Body of pancreas (tissue), 4 donors: ENCODE measurements at regions not wholly inside any gene's neighbourhood (a gene's known extent, or its start where the extent isn't known, plus 50 kb on each side); places are given as distances from the start of the nearest gene placed in this dataset.

Source experiments
- ATAC-seq: fragments of 150-250 bp; one replicate; pipeline ENCODE4 v1.9.1; 2016
- DNase-seq, 4 donors: peaks; one replicate each; pipeline ENCODE4 v3.0.0-alpha.2; 2019
- H3K27ac ChIP-seq, 4 donors: fragments of 200-600 bp; sonication (generic); 1 replicate in 3 of 4; 2 replicates in 1 of 4; pipeline versions ENCODE4 v1.5.1 to v1.6.1; 2016 to 2019; ENCODE audit warnings: mild to moderate bottlenecking in 1 of 4, mixed read lengths in 1 of 4, moderate library complexity in 1 of 4
- H3K27me3 ChIP-seq, 2 donors: fragments of 200-600 bp; sonication (generic); one replicate each; pipeline ENCODE4 v1.6.0; 2016; ENCODE audit warnings: mild to moderate bottlenecking in 1 of 2
- H3K36me3 ChIP-seq, 2 donors: fragments of 200-600 bp; sonication (generic); replicated peaks in 1 of 2; 2 replicates each; pipeline ENCODE4 v1.5.1; 2016; ENCODE audit warnings: low read depth in 2 of 2; ENCODE audit not compliant: insufficient read depth in 1 of 2
- H3K4me1 ChIP-seq: fragments of 200-600 bp; sonication (generic); one replicate; pipeline ENCODE4 v1.6.0; 2016
- H3K4me3 ChIP-seq, 2 donors: fragments of 200-600 bp; sonication (generic); 1 replicate in 1 of 2; 2 replicates in 1 of 2; pipeline ENCODE4 v1.5.1; 2016 to 2019
- H3K9me3 ChIP-seq, 3 donors: fragments of 200-600 bp; sonication (generic); 1 replicate in 2 of 3; 2 replicates in 1 of 3; pipeline ENCODE4 v1.5.1; 2016
- CTCF ChIP-seq, 7 experiments: fragments of 450-650 bp in 4 of 7; fragments of 200-600 bp in 3 of 7; sonication (generic) in 3 of 7; IDR thresholded peaks; one replicate each; pipeline ENCODE4 v1.5.1; 2016 to 2019; ENCODE audit warnings: antibody characterized with exemption in 7 of 7
- POLR2A ChIP-seq, 3 donors: fragments of 450-650 bp; IDR thresholded peaks; one replicate each; pipeline ENCODE4 v1.6.1; 2016; ENCODE audit warnings: antibody characterized with exemption in 3 of 3, mild to moderate bottlenecking in 2 of 3
- WGBS, 2 donors: methylation state at CpG; one replicate each; pipeline ENCODE4 v1.1.5; 2017; 5-methylcytosine and 5-hydroxymethylcytosine counted together
- intact Hi-C: fragments of 100-400 bp; cut with DNase I; formaldehyde crosslinking; loops from one replicate; pipeline ENCODE4 v1.15.1; 2023

GRCh38 chr14:44154874-44155273 is 352.2 kb downstream of the FSCB start:
- no peaks in the 10 kb centered on the region for H3K36me3 ChIP-seq
- no peak overlapping the region for H3K4me3 ChIP-seq
- H3K9me3 ChIP-seq = no peaks in the 10 kb centered on the region
- H3K4me1 ChIP-seq = no peaks in the 10 kb centered on the region
- H3K27me3 ChIP-seq = no peaks in the 10 kb centered on the region
- TF ChIP-seq CTCF (IDR thresholded peaks at IDR 0.05) (no peak), POLR2A (IDR thresholded peaks at IDR 0.05) (no peak)
- no peak overlapping the region for H3K27ac ChIP-seq
- ATAC-seq (no peak), DNase-seq (no peak)
- intact Hi-C loops = no loop called here

DNA sequence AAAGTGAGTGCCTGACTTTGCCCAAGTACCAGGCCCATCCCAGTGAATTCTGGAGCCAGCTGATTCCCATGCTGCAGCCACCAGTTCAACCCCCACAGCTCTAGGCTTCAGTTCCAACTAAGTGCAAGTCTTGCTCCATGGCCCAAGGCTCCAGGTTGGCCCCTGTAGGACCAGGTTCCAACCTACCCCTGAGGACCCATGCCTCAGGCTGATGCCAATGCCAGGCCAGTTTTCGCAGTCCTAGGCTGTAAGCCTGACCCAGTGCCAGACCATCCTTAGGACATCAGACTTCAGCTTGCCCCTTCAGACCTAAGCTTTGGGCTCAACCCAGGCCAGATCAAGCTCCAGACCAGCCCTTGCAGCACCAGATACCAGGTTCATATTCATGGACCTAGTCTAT is 352.6 kb downstream of the FSCB start:
- 75 to 80% methylated on average over 1 of the region's 1 CpG for WGBS, 2 donors
- no peak overlapping the region for H3K4me3 ChIP-seq
- H3K4me1 ChIP-seq = no peaks in the 10 kb centered on the region
- H3K36me3 ChIP-seq = no peaks in the 10 kb centered on the region
- no peak overlapping the region for H3K27ac ChIP-seq
- TF ChIP-seq CTCF (IDR thresholded peaks at IDR 0.05) (no peak), POLR2A (IDR thresholded peaks at IDR 0.05) (no peak)
- no peak for ATAC-seq
- no peak for DNase-seq
- H3K9me3 ChIP-seq = no peaks in the 10 kb centered on the region
- no peaks in the 10 kb centered on the region for H3K27me3 ChIP-seq
- intact Hi-C loops = no loop called here

GRCh38 chr14:44151130-44151820 is 355.8 kb downstream of the FSCB start:
- Histone ChIP-seq H3K27ac (no peak overlapping the region), H3K4me1 (no peaks in the 10 kb centered on the region), H3K27me3 (no peaks in the 10 kb centered on the region), H3K9me3 (no peaks in the 10 kb centered on the region), H3K4me3 (no peak overlapping the region), H3K36me3 (no peaks in the 10 kb centered on the region)
- DNase-seq (no peak), ATAC-seq (no peak)
- intact Hi-C loops = no loop called here
- 67 to 76% methylated on average over 2 of the region's 2 CpGs for WGBS, 2 donors
- TF ChIP-seq POLR2A (IDR thresholded peaks at IDR 0.05) = no peak
- no peak for TF ChIP-seq CTCF (IDR thresholded peaks at IDR 0.05)

DNA sequence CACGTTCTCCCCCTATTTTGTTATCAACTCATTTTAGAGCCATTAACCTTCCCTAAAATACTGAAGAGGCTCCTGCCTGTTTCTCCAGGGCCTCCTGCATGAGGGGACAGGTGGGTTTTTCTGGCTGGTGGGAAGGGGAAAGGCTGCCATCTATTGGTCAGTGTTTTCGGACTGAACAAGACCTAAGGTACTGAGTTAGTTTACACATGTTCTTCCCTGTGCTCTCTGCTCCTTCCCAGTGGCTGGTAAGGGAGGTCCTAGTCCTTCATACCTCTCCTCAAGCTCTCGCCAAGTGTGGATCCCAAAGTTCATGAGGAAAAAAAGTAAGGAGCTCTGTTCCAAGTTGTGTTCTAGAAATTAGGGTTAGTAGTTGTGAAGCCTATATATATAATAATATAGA is 357.5 kb downstream of the FSCB start:
- ATAC-seq (no peak), DNase-seq (no peak)
- Histone ChIP-seq H3K9me3 (no peaks in the 10 kb centered on the region), H3K27me3 (no peaks in the 10 kb centered on the region), H3K36me3 (no peaks in the 10 kb centered on the region), H3K27ac (no peak overlapping the region), H3K4me1 (no peaks in the 10 kb centered on the region), H3K4me3 (no peak overlapping the region)
- 24 to 31% methylated on average over 3 of the region's 3 CpGs for WGBS, 2 donors
- no peak for TF ChIP-seq POLR2A (IDR thresholded peaks at IDR 0.05)
- no peak for TF ChIP-seq CTCF (IDR thresholded peaks at IDR 0.05)
- intact Hi-C loops = no loop called here

DNA sequence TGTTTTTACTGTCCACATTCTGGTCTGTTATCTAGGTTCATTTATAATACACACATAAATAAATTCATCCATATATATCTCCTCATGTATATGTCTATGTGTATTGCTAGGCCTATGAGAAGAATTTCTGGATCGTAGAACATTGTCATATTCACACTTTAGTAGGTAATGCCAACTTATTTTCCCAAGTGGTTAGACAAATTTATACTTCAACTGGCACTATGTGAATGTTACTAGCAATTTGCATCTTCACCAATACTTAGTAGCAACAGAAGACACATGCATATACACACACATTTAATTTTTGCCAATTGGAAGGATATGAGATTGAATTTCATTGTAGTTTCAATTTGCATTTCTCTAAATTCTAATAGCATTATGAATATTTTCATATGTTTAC is 365.1 kb downstream of the FSCB start:
- Histone ChIP-seq H3K4me3 (no peak overlapping the region), H3K4me1 (no peaks in the 10 kb centered on the region), H3K27me3 (no peaks in the 10 kb centered on the region), H3K27ac (no peak overlapping the region), H3K9me3 (no peaks in the 10 kb centered on the region), H3K36me3 (no peaks in the 10 kb centered on the region)
- TF ChIP-seq CTCF (IDR thresholded peaks at IDR 0.05) = no peak
- TF ChIP-seq POLR2A (IDR thresholded peaks at IDR 0.05) = no peak
- DNase-seq = no peak
- 96 to 100% methylated on average over 1 of the region's 1 CpG for WGBS, 2 donors
- intact Hi-C loops = no loop called here
- no peak for ATAC-seq
